GM10266 (cell line): ENCODE measurements at regions not wholly inside any gene's neighbourhood (a gene's known extent, or its start where the extent isn't known, plus 50 kb on each side); places are given as distances from the start of the nearest gene placed in this dataset.

ENCODE experiments used
- DNase-seq: peaks from one replicate; pipeline ENCODE4 v3.0.0; 2012; ENCODE audit errors: extremely low spot score
- CTCF ChIP-seq: IDR thresholded peaks from 2 replicates; pipeline ENCODE4 v1.5.1; 2012; ENCODE audit warnings: mild to moderate bottlenecking, low read depth; ENCODE audit not compliant: control insufficient read depth, insufficient read depth; ENCODE audit errors: missing control alignments

GRCh38 chr13:39110518-39111097, 72.4 kb downstream of the NHLRC3 start:
- no peak for TF ChIP-seq CTCF
- DNase-seq: no peak

- DNase-seq: no peak
- TF ChIP-seq CTCF: no peak
Measured at GRCh38 chr13:39111145-39111544, 72.9 kb downstream of the NHLRC3 start.

GRCh38 chr13:39119422-39119821, 81.2 kb downstream of the NHLRC3 start:
- TF ChIP-seq CTCF: no peak

GRCh38 chr13:39123578-39123977, 85.3 kb downstream of the NHLRC3 start:
- TF ChIP-seq CTCF: no peak

More at GRCh38 chr13:39119422-39119821, 81.2 kb downstream of the NHLRC3 start:
- DNase-seq: no peak

GRCh38 chr13:39129213-39129612, 91.0 kb downstream of the NHLRC3 start:
- no peak for TF ChIP-seq CTCF
- no peak for DNase-seq

More at GRCh38 chr13:39123578-39123977, 85.3 kb downstream of the NHLRC3 start:
- no peak for DNase-seq

GRCh38 chr13:39130301-39130700, 92.0 kb downstream of the NHLRC3 start:
- no peak for DNase-seq
- no peak for TF ChIP-seq CTCF

GRCh38 chr13:39132286-39133230, 94.3 kb downstream of the NHLRC3 start:
- TF ChIP-seq CTCF: no peak
- DNase-seq: no peak
